ENCODE measurements at regions not wholly inside any gene's neighbourhood (a gene's known extent, or its start where the extent isn't known, plus 50 kb on each side); places are given as distances from the start of the nearest gene placed in this dataset.

GRCh38 chr6:15087186-15087589 lies 158.7 kb upstream of the JARID2 start:
- Histone ChIP-seq H3K27ac (no peak overlapping the region), H3K4me1 (ENCODE audit: insufficient read depth) (no peaks in the 10 kb centered on the region), H3K4me3 (no peak overlapping the region), H3K27me3 (no peaks in the 10 kb centered on the region), H3K36me3 (no peaks in the 10 kb centered on the region), H3K9me3 (no peaks in the 10 kb centered on the region)
- WGBS, 3 donors: 88 to 94% (median 90%) methylated on average over 5 of the region's 5 CpGs
- intact Hi-C loops (cut with DNase I): no loop called here
- TF ChIP-seq CTCF (IDR thresholded peaks at IDR 0.05) (no peak), EP300 (IDR thresholded peaks at IDR 0.05) (no peak), POLR2A (IDR thresholded peaks at IDR 0.05) (no peak)
- no peak for DNase-seq

DNA sequence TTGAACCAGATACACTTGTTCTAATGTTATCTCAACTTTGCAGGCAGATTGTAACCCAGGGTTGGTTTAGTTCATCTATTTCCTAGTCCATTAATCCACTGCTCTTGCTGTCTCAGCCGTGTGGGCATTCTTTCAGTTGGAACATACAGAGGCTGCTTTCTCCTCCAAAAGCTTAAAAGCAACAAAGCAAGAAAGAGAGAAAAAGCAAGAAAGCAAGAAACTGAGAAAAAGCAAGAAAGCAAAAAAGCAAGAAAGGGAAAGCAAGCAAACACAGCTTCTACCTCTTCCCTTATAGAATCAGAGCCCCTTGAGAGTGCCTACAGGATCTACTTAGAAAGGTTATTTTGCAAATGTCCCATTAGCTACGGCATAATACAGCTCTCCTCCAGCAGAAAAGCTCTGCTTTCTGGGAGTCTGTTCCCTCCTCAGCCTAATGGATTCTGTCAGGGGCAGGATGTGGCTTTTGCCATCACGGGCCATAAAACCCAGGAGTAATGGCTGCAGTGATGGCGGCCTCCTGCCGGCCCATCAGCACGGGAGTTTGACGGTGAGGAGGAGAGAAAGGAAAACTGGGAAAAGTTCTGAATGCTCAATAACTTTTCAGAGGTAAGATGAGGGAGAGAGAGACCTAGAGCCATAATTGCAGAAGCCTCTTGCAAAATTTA lies 156.8 kb upstream of the JARID2 start:
- H3K36me3 ChIP-seq: no peaks in the 10 kb centered on the region
- H3K9me3 ChIP-seq: no peaks in the 10 kb centered on the region
- TF ChIP-seq EP300 (IDR thresholded peaks at IDR 0.05): no peak
- TF ChIP-seq POLR2A (IDR thresholded peaks at IDR 0.05): no peak
- TF ChIP-seq CTCF (IDR thresholded peaks at IDR 0.05): no peak
- intact Hi-C loops (cut with DNase I): no loop called here
- WGBS, 3 donors: 68 to 89% (median 83%) methylated on average over 7 of the region's 7 CpGs
- no peak overlapping the region for H3K4me3 ChIP-seq
- H3K27me3 ChIP-seq: no peaks in the 10 kb centered on the region
- no peaks in the 10 kb centered on the region for H3K4me1 ChIP-seq (ENCODE audit: insufficient read depth)
- H3K27ac ChIP-seq: no peak overlapping the region
- DNase-seq: no peak

GRCh38 chr6:15089569-15090144 lies 156.2 kb upstream of the JARID2 start:
- Histone ChIP-seq H3K27me3 (no peaks in the 10 kb centered on the region), H3K36me3 (no peaks in the 10 kb centered on the region), H3K4me3 (no peak overlapping the region), H3K4me1 (ENCODE audit: insufficient read depth) (no peaks in the 10 kb centered on the region), H3K9me3 (no peaks in the 10 kb centered on the region), H3K27ac (no peak overlapping the region)
- no peak for DNase-seq
- 58 to 73% (median 71%) methylated on average over 10 of the region's 10 CpGs for WGBS, 3 donors
- TF ChIP-seq CTCF (IDR thresholded peaks at IDR 0.05) (no peak), POLR2A (IDR thresholded peaks at IDR 0.05) (no peak), EP300 (IDR thresholded peaks at IDR 0.05) (no peak)
- intact Hi-C loops (cut with DNase I): no loop called here

GRCh38 chr6:15090145-15090579 lies 155.7 kb upstream of the JARID2 start:
- no peaks in the 10 kb centered on the region for H3K9me3 ChIP-seq
- peak in 1 of 5 donors; percentile 17 for DNase-seq
- TF ChIP-seq POLR2A (IDR thresholded peaks at IDR 0.05) (no peak), EP300 (IDR thresholded peaks at IDR 0.05) (no peak), CTCF (IDR thresholded peaks at IDR 0.05) (no peak)
- H3K36me3 ChIP-seq: no peaks in the 10 kb centered on the region
- H3K27me3 ChIP-seq: no peaks in the 10 kb centered on the region
- WGBS, 3 donors: 15 to 31% (median 23%) methylated on average over 7 of the region's 7 CpGs
- no peak overlapping the region for H3K4me3 ChIP-seq
- no peak overlapping the region for H3K27ac ChIP-seq
- intact Hi-C loops (cut with DNase I): no loop called here
- no peaks in the 10 kb centered on the region for H3K4me1 ChIP-seq (ENCODE audit: insufficient read depth)
